DOHH2 (cell line): ENCODE measurements at regions not wholly inside any gene's neighbourhood (a gene's known extent, or its start where the extent isn't known, plus 50 kb on each side); places are given as distances from the start of the nearest gene placed in this dataset.

Experiments used
- H3F3A ChIP-seq: fragments of 200-600 bp; sonication (generic), shearing (Covaris generic); 2 replicates; pipeline ENCODE4 v1.6.0; 2016; ENCODE audit warnings: antibody characterized with exemption, mild to moderate bottlenecking; ENCODE audit not compliant: control insufficient read depth, insufficient read depth
- H3K27ac ChIP-seq: fragments of 200-600 bp; sonication (generic); 2 replicates; pipeline ENCODE4 v1.5.1; 2014; ENCODE audit warnings: low read depth, mild to moderate bottlenecking, low read length, moderate library complexity
- H3K27me3 ChIP-seq: fragments of 200-600 bp; sonication (generic); 2 replicates; pipeline ENCODE4 v1.6.1; 2014; ENCODE audit warnings: mild to moderate bottlenecking, low read length, mixed read lengths; ENCODE audit not compliant: control insufficient read depth
- H3K36me3 ChIP-seq: fragments of 200-600 bp; sonication (generic); 2 replicates; pipeline ENCODE4 v1.6.1; 2014; ENCODE audit warnings: mild to moderate bottlenecking, low read length, moderate library complexity, mixed read lengths; ENCODE audit not compliant: control insufficient read depth
- H3K4me1 ChIP-seq: fragments of 200-600 bp; sonication (generic); 2 replicates; pipeline ENCODE4 v1.6.1; 2014; ENCODE audit warnings: mild to moderate bottlenecking, low read length, mixed read lengths; ENCODE audit not compliant: control insufficient read depth
- H3K4me2 ChIP-seq: fragments of 200-600 bp; sonication (generic); 2 replicates; pipeline ENCODE4 v1.6.0; 2014; ENCODE audit warnings: mild to moderate bottlenecking, low read length, moderate library complexity
- H3K4me3 ChIP-seq: fragments of 200-600 bp; sonication (generic); 2 replicates; pipeline ENCODE4 v1.5.1; 2014; ENCODE audit warnings: mild to moderate bottlenecking, low read length, mixed read lengths
- H3K79me2 ChIP-seq: fragments of 200-600 bp; sonication (generic); 2 replicates; pipeline ENCODE4 v1.6.1; 2014; ENCODE audit warnings: mild to moderate bottlenecking, low read length, mixed read lengths; ENCODE audit not compliant: control insufficient read depth
- H3K9me2 ChIP-seq: fragments of 200-600 bp; sonication (generic); replicated peaks from 2 replicates; pipeline ENCODE4 v1.6.1; 2014; ENCODE audit warnings: mild to moderate bottlenecking, low read length, mixed read lengths; ENCODE audit not compliant: control insufficient read depth
- H3K9me3 ChIP-seq: fragments of 200-600 bp; sonication (generic); 2 replicates; pipeline ENCODE4 v1.6.1; 2014; ENCODE audit warnings: antibody characterized with exemption, low read length, mixed read lengths; ENCODE audit not compliant: control insufficient read depth, insufficient read depth
- H4K20me1 ChIP-seq: fragments of 200-600 bp; sonication (generic); 2 replicates; pipeline ENCODE4 v1.6.0; 2014; ENCODE audit warnings: low read depth, mild to moderate bottlenecking, antibody characterized with exemption, low read length, moderate library complexity; ENCODE audit not compliant: control insufficient read depth, insufficient read depth
- CTCF ChIP-seq: fragments of 200-600 bp; sonication (generic); IDR thresholded peaks from one replicate; pipeline ENCODE4 v1.5.1; 2014; ENCODE audit warnings: antibody characterized with exemption, mild to moderate bottlenecking, low read depth, low read length; ENCODE audit not compliant: poor library complexity, severe bottlenecking
- EZH2phosphoT487 ChIP-seq: fragments of 200-600 bp; sonication (generic); IDR thresholded peaks from 2 replicates; pipeline ENCODE4 v1.6.1; 2017; ENCODE audit warnings: borderline replicate concordance, mild to moderate bottlenecking, antibody characterized with exemption, low read length, moderate library complexity, mixed read lengths

- H3K27ac ChIP-seq = no peak overlapping the region
- TF ChIP-seq CTCF = no peak
- no peak for TF ChIP-seq EZH2phosphoT487
- H3K4me2 ChIP-seq = no peak overlapping the region
- H4K20me1 ChIP-seq = no peaks in the 10 kb centered on the region
- no peaks in the 10 kb centered on the region for H3F3A ChIP-seq
- H3K79me2 ChIP-seq = no peaks in the 10 kb centered on the region
- no peaks in the 10 kb centered on the region for H3K9me2 ChIP-seq
- no peak overlapping the region for H3K4me3 ChIP-seq
- no peaks in the 10 kb centered on the region for H3K9me3 ChIP-seq
- no peaks in the 10 kb centered on the region for H3K27me3 ChIP-seq
- no peaks in the 10 kb centered on the region for H3K36me3 ChIP-seq
- no peaks in the 10 kb centered on the region for H3K4me1 ChIP-seq
Measured at GRCh38 chr5:51983161-51983560, 599.9 kb downstream of the ISL1 start.

GRCh38 chr5:51986733-51987132 lies 603.5 kb downstream of the ISL1 start:
- H3K27ac ChIP-seq = no peak overlapping the region
- H3F3A ChIP-seq = no peaks in the 10 kb centered on the region
- no peak overlapping the region for H3K4me2 ChIP-seq
- no peak overlapping the region for H3K4me3 ChIP-seq
- no peaks in the 10 kb centered on the region for H3K9me3 ChIP-seq
- no peaks in the 10 kb centered on the region for H3K36me3 ChIP-seq
- no peaks in the 10 kb centered on the region for H3K9me2 ChIP-seq
- no peaks in the 10 kb centered on the region for H3K27me3 ChIP-seq
- H3K4me1 ChIP-seq = no peaks in the 10 kb centered on the region
- H3K79me2 ChIP-seq = no peaks in the 10 kb centered on the region
- TF ChIP-seq CTCF = no peak
- no peak for TF ChIP-seq EZH2phosphoT487
- H4K20me1 ChIP-seq = no peaks in the 10 kb centered on the region

- Histone ChIP-seq H3K4me3 (no peak overlapping the region), H3K4me1 (no peaks in the 10 kb centered on the region), H3K27ac (no peak overlapping the region), H3K9me3 (no peaks in the 10 kb centered on the region), H3K4me2 (no peak overlapping the region), H3K27me3 (no peaks in the 10 kb centered on the region), H3F3A (no peaks in the 10 kb centered on the region), H3K79me2 (no peaks in the 10 kb centered on the region), H4K20me1 (no peaks in the 10 kb centered on the region), H3K9me2 (no peaks in the 10 kb centered on the region), H3K36me3 (no peaks in the 10 kb centered on the region)
- TF ChIP-seq CTCF (no peak), EZH2phosphoT487 (no peak)
Measured at GRCh38 chr5:51987239-51987638, 604.0 kb downstream of the ISL1 start.
